DOHH2 (cell line): ENCODE measurements at regions not wholly inside any gene's neighbourhood (a gene's known extent, or its start where the extent isn't known, plus 50 kb on each side); places are given as distances from the start of the nearest gene placed in this dataset.

Experiments
- CTCF ChIP-seq: fragments of 200-600 bp; sonication (generic); IDR thresholded peaks from one replicate; pipeline ENCODE4 v1.5.1; 2014; ENCODE audit warnings: antibody characterized with exemption, mild to moderate bottlenecking, low read depth, low read length; ENCODE audit not compliant: poor library complexity, severe bottlenecking
- EZH2phosphoT487 ChIP-seq: fragments of 200-600 bp; sonication (generic); IDR thresholded peaks from 2 replicates; pipeline ENCODE4 v1.6.1; 2017; ENCODE audit warnings: borderline replicate concordance, mild to moderate bottlenecking, antibody characterized with exemption, low read length, moderate library complexity, mixed read lengths

GRCh38 chr3:76610150-76610549, 429.7 kb upstream of the ROBO2 start:
- TF ChIP-seq CTCF: no peak
- TF ChIP-seq EZH2phosphoT487: no peak
